CD4-positive, CD25-positive, alpha-beta regulatory T cell (primary cell): ENCODE measurements at regions not wholly inside any gene's neighbourhood (a gene's known extent, or its start where the extent isn't known, plus 50 kb on each side); places are given as distances from the start of the nearest gene placed in this dataset.

ENCODE experiments used
- ATAC-seq, 2 donors: fragments of 150-1000 bp; cut with Tn5 transposase; one replicate each; pipeline ENCODE4 v1.10.0; 2021; ENCODE audit warnings: low read depth in 2 of 2, moderate number of reproducible peaks in 2 of 2, moderate library complexity in 1 of 2
- DNase-seq, 3 donors: peaks; one replicate each; pipeline versions ENCODE4 v3.0.0 to v3.0.0-alpha.2; 2012 to 2022; ENCODE audit warnings: mixed read lengths in 1 of 3
- H3K27ac ChIP-seq: one replicate; pipeline ENCODE4 v1.7.0; 2013; ENCODE audit warnings: mild to moderate bottlenecking, low read length; ENCODE audit not compliant: insufficient read depth, poor library complexity, severe bottlenecking
- H3K27me3 ChIP-seq: one replicate; pipeline ENCODE4 v1.7.0; 2013; ENCODE audit warnings: low read length; ENCODE audit not compliant: control insufficient read depth, insufficient read depth
- H3K36me3 ChIP-seq: one replicate; pipeline ENCODE4 v1.7.0; 2013; ENCODE audit warnings: mild to moderate bottlenecking, low read length, moderate library complexity; ENCODE audit not compliant: control insufficient read depth, insufficient read depth
- H3K4me1 ChIP-seq: 2 replicates; pipeline ENCODE4 v1.7.0; 2013; ENCODE audit warnings: mild to moderate bottlenecking, low read length; ENCODE audit not compliant: insufficient read depth, control insufficient read depth, poor library complexity, severe bottlenecking
- H3K4me3 ChIP-seq: one replicate; pipeline ENCODE4 v1.7.0; 2013; ENCODE audit warnings: low read depth, mild to moderate bottlenecking, low read length, moderate library complexity
- H3K9me3 ChIP-seq, 2 experiments: 1 replicate in 1 of 2; 2 replicates in 1 of 2; pipeline ENCODE4 v1.7.0; 2013; ENCODE audit warnings: low read length in 2 of 2, mild to moderate bottlenecking in 1 of 2, moderate library complexity in 1 of 2; ENCODE audit not compliant: control insufficient read depth in 2 of 2
- H3K27ac Mint-ChIP-seq, 3 donors: one replicate each; pipeline ENCODE4 v1.8.0; 2020 to 2022; ENCODE audit warnings: mild to moderate bottlenecking in 3 of 3, mixed read lengths in 3 of 3, moderate library complexity in 2 of 3
- H3K27me3 Mint-ChIP-seq: one replicate; pipeline ENCODE4 v1.8.0; 2022; ENCODE audit warnings: mild to moderate bottlenecking, mixed read lengths
- H3K36me3 Mint-ChIP-seq: one replicate; pipeline ENCODE4 v1.8.0; 2020; ENCODE audit warnings: mixed read lengths
- H3K4me1 Mint-ChIP-seq, 4 donors: one replicate each; pipeline ENCODE4 v1.8.0; 2020 to 2022; ENCODE audit warnings: mixed read lengths in 4 of 4, mild to moderate bottlenecking in 1 of 4
- H3K4me3 Mint-ChIP-seq, 4 donors: one replicate each; pipeline ENCODE4 v1.8.0; 2020 to 2022; ENCODE audit warnings: mild to moderate bottlenecking in 4 of 4, mixed read lengths in 4 of 4, moderate library complexity in 3 of 4
- H3K9me3 Mint-ChIP-seq, 7 donors: one replicate each; pipeline ENCODE4 v1.8.0; 2020 to 2022; ENCODE audit warnings: mixed read lengths in 7 of 7, mild to moderate bottlenecking in 3 of 7, moderate library complexity in 2 of 7

DNA sequence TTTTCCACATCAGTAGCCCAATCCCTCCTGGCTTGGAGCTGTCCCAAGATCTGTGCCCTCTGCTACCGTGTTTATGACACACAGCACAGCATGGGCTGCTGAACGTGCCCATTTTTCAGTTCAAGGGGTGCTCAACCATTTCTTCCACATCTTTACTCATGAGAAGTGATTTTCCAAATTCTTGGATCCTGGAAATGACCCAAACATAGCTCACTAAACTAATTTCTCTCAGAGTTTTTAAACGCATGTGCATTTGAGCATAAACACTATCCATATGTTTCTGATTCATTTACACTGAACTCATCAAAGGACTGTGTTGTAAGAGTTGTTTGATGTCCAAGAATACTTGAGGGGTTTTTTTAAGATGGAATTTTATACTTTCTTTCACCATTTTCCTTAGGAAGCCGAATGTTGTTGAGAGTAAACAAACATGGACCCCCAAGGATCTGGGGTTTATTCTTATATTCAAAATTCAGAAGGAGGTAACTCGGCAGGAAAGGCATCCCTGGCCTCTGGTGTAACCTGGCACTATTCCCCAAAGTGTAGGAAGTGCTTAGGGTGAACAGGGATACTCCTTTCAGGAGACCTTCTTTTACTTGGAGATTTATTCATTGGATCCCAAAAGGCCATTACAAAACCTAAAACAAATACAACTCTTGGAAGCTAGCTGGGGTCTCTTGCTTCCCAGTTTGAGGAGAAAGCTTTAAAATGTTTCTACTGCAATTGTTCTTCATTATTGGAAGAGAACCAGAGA is 215.0 kb downstream of the BMP4 start:
- no peaks in the 10 kb centered on the region for H3K9me3 ChIP-seq
- Mint-ChIP-seq H3K27me3 (no peaks in the 10 kb centered on the region), H3K4me3 (no peak overlapping the region), H3K4me1 (no peaks in the 10 kb centered on the region), H3K36me3 (no peaks in the 10 kb centered on the region), H3K27ac (no peak overlapping the region), H3K9me3 (peaks cover 0 to 9% (median 0%) of the 10 kb centered on the region in 7 donors)
- no peaks in the 10 kb centered on the region for H3K36me3 ChIP-seq
- no peaks in the 10 kb centered on the region for H3K27me3 ChIP-seq
- no peak overlapping the region for H3K4me3 ChIP-seq
- no peaks in the 10 kb centered on the region for H3K4me1 ChIP-seq
- ATAC-seq (no peak), DNase-seq (no peak)
- H3K27ac ChIP-seq, result no peak overlapping the region

DNA sequence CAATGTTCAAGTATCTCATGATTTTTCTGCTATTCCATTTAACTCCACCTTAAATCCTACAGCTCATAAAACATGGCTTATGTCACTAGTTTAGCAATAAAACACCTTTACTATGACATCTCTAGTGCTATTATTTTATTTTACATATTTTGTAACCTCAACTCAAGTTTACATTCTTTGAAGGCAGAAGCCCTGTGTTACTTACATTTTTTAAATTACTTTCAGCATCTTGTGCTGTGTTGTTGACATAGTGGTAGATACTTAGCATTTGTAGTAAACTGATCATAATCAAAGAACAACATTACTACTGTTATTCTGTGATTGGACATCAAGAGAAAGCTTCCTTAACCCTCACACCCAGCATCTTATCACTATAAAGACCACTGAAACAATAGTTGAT is 216.1 kb downstream of the BMP4 start:
- ATAC-seq (no peak), DNase-seq (no peak)
- no peaks in the 10 kb centered on the region for H3K9me3 ChIP-seq
- Mint-ChIP-seq H3K9me3 (peaks cover 0 to 9% (median 0%) of the 10 kb centered on the region in 7 donors), H3K4me1 (no peaks in the 10 kb centered on the region), H3K27ac (no peak overlapping the region), H3K4me3 (no peak overlapping the region), H3K36me3 (no peaks in the 10 kb centered on the region), H3K27me3 (no peaks in the 10 kb centered on the region)
- H3K27ac ChIP-seq, result no peak overlapping the region
- no peaks in the 10 kb centered on the region for H3K36me3 ChIP-seq
- no peaks in the 10 kb centered on the region for H3K27me3 ChIP-seq
- H3K4me3 ChIP-seq, result no peak overlapping the region
- H3K4me1 ChIP-seq, result no peaks in the 10 kb centered on the region

DNA sequence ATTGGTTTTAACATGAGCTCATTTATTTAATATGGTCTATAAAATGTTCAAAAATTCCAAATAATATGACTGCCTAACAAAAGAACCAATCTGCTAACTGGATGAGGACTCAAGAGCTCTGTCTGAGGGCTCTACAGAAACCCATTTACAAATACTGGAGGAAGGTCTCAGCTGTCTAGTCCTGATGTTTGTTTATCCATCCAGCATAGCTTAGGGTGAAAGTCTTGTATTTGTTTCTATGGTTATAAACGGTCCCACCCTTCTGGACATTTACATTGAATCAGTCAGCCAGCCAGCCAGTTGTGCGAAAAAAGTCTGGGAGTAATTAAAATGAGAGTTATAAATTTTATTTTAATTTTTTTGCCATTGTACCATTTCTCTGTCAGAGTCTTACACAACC is 220.7 kb downstream of the BMP4 start:
- no peak overlapping the region for H3K4me3 Mint-ChIP-seq
- H3K27ac Mint-ChIP-seq, result no peak overlapping the region
- Histone ChIP-seq H3K4me3 (no peak overlapping the region), H3K9me3 (no peaks in the 10 kb centered on the region), H3K36me3 (no peaks in the 10 kb centered on the region), H3K4me1 (no peaks in the 10 kb centered on the region), H3K27ac (no peak overlapping the region), H3K27me3 (no peaks in the 10 kb centered on the region)
- DNase-seq (no peak), ATAC-seq (no peak)
- H3K9me3 Mint-ChIP-seq, result peaks cover 0 to 6% (median 0%) of the 10 kb centered on the region in 7 donors
- no peaks in the 10 kb centered on the region for H3K36me3 Mint-ChIP-seq
- peaks cover 0 to 5% (median 0%) of the 10 kb centered on the region in 4 donors for H3K4me1 Mint-ChIP-seq
- no peaks in the 10 kb centered on the region for H3K27me3 Mint-ChIP-seq

DNA sequence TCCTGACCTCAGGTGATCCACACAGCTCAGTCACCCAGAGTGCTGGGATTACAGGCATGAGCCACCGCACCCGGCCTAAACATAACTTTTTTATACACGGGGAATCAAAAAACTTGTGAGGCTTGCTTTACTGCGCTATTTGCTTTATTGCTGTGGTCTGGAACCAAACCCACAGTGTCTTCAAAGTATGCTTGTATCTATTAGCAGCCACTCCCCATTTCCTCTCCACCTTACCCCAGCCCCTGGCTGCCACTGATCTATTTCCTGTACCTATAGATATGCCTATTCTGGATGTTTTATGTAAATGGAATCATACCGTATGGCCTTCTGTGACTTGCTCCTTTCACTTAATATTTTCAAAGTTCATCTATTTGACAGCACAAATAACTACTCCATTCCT is 233.4 kb downstream of the BMP4 start:
- peaks cover 5% of the 10 kb centered on the region for H3K27me3 Mint-ChIP-seq
- H3K36me3 Mint-ChIP-seq, result no peaks in the 10 kb centered on the region
- no peak for ATAC-seq
- peaks cover 2 to 16% (median 8%) of the 10 kb centered on the region in 7 donors for H3K9me3 Mint-ChIP-seq
- Histone ChIP-seq H3K27ac (no peak overlapping the region), H3K36me3 (no peaks in the 10 kb centered on the region), H3K4me1 (no peaks in the 10 kb centered on the region), H3K4me3 (no peak overlapping the region), H3K27me3 (no peaks in the 10 kb centered on the region), H3K9me3 (no peaks in the 10 kb centered on the region)
- no peak overlapping the region for H3K27ac Mint-ChIP-seq
- no peak for DNase-seq
- no peak overlapping the region for H3K4me3 Mint-ChIP-seq
- H3K4me1 Mint-ChIP-seq, result no peaks in the 10 kb centered on the region

DNA sequence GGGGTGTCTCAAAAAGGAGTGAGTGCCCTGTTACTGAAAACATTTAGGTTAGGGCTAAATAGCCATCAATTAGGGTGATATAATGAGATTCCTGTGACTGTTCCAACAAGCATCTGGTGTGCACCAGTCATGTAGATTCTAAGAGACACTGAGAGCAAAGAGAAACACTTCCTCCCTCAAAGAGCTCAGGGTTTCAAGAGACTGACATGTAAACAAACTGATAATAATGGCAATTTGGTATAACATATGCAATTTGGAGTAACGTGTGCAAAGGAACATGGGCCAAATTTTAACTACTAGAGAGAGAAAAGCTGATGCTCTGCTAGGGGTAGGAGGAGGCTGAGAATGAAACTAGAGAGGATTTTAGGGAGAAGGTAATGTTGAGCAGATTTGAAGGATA is 237.1 kb downstream of the BMP4 start:
- H3K27me3 Mint-ChIP-seq, result peaks cover 5% of the 10 kb centered on the region

DNA sequence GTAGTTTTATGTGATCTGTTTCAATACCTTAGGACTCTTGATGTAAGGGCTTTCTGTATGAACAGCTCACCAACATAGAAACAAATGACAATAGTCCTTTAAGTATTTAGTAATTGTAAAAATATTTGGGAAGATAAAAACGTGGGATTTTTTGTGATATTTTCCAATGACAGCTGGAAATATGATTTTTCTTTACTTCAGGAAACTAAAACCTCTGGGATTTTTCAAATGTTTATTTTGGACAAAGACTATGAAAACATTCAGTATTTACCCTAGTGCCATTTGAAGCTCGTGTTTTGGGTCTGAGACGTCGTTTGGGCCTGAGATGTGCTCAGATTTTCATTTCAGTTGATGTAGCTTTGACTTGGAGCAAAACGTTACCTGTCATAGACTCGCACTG is 240.0 kb downstream of the BMP4 start:
- Histone ChIP-seq H3K27ac (no peak overlapping the region), H3K27me3 (no peaks in the 10 kb centered on the region), H3K4me3 (no peak overlapping the region), H3K9me3 (no peaks in the 10 kb centered on the region), H3K4me1 (no peaks in the 10 kb centered on the region), H3K36me3 (no peaks in the 10 kb centered on the region)
- Mint-ChIP-seq H3K27ac (no peak overlapping the region), H3K36me3 (no peaks in the 10 kb centered on the region), H3K27me3 (peaks cover 5% of the 10 kb centered on the region), H3K9me3 (peaks cover 5 to 22% (median 11%) of the 10 kb centered on the region in 7 donors), H3K4me3 (no peak overlapping the region), H3K4me1 (no peaks in the 10 kb centered on the region)
- DNase-seq (no peak), ATAC-seq (no peak)

More for the DNA sequence above, 237.1 kb downstream of the BMP4 start:
- Histone ChIP-seq H3K36me3 (no peaks in the 10 kb centered on the region), H3K27ac (no peak overlapping the region), H3K4me3 (no peak overlapping the region), H3K4me1 (no peaks in the 10 kb centered on the region), H3K27me3 (no peaks in the 10 kb centered on the region), H3K9me3 (no peaks in the 10 kb centered on the region)
- Mint-ChIP-seq H3K4me1 (no peaks in the 10 kb centered on the region), H3K36me3 (no peaks in the 10 kb centered on the region), H3K4me3 (no peak overlapping the region), H3K27ac (no peak overlapping the region), H3K9me3 (peaks cover 5 to 19% (median 8%) of the 10 kb centered on the region in 7 donors)
- DNase-seq (no peak), ATAC-seq (no peak)

DNA sequence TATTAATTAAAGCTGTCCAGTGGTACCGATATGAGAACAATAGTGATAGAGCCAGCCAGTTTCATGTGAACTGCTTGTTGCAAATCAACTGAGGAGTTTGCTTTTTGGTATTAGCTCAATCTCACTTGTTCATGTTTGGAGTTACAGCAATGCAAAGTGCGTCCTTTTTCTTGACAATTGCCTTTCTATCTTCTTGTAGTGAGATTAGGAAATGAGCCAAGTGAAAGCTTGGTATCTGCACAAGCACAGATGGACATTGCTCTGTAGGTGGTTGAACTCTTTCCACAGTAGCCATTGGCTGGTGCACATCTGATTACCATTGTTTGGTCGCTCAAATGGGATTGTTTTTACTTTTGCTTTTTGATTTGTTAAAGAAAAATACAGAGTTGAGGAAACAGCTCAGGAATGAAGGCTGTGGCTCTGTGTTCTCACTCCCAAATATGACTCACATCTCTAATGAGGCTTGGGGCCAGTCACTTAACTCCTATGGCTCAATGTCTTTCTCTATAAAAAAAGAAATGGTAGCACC is 241.4 kb downstream of the BMP4 start:
- Mint-ChIP-seq H3K4me1 (no peaks in the 10 kb centered on the region), H3K27me3 (peaks cover 5% of the 10 kb centered on the region), H3K9me3 (peaks cover 5 to 18% (median 8%) of the 10 kb centered on the region in 7 donors), H3K27ac (no peak overlapping the region), H3K4me3 (no peak overlapping the region), H3K36me3 (no peaks in the 10 kb centered on the region)
- no peak for DNase-seq
- Histone ChIP-seq H3K9me3 (no peaks in the 10 kb centered on the region), H3K4me3 (no peak overlapping the region), H3K36me3 (no peaks in the 10 kb centered on the region), H3K4me1 (no peaks in the 10 kb centered on the region), H3K27ac (no peak overlapping the region), H3K27me3 (no peaks in the 10 kb centered on the region)
- no peak for ATAC-seq
